GM18858 (cell line): ENCODE measurements at regions not wholly inside any gene's neighbourhood (a gene's known extent, or its start where the extent isn't known, plus 50 kb on each side); places are given as distances from the start of the nearest gene placed in this dataset.

Experiments
- ATAC-seq: cut with Tn5 transposase; IDR thresholded peaks from one replicate; pipeline ENCODE4 v1.9.1; 2021; ENCODE audit not compliant: unreplicated experiment

DNA sequence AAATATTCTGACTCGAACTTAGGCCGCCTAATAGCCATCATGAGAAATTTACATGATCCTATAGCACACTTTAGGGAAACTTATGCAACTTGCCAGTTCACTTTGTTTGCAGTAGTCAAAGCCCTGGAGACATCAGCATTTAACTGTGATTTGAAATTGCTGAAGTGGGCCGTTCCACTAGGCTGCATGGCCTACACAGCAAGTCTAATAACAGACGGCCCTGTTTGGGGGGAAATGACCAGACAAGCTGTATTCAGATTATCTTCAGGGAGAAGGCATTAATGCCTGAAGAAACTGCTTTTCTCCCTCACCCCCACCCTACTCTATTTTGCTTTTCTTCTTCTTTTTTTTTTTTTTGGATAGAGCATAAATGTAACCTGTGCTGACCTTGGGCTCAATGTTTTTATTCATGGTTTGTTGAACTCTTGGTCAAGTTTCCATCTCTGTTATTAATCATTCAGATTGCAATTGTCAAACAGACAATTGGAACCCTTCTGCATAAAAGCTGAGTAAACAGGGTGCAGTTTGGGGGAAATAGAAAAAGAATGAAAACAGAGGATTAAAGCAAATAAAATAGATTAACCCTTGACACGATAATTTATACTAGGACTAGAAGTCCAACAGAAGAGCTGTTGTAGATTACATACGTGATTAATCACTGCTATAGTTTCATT lies 1928.2 kb upstream of the WWC1 start:
- no peak for ATAC-seq

DNA sequence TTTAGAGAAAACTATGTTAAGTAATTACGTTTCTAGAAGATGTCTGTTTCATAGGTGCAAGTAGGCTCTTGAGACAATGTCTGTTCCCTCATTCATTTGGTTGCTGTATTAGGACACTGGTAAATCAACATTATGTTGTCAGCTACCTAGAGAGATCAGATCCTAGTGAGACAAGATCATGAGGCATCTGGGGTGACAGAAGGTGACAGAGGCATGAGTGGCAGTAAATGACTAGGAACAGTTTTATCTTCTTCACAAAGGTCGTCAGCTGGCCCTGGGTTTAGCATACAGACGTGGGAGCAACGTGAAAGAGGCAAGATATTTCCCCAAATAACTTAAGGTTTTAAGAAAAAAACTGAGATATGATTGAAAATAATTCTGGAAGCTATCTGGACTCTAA lies 1926.3 kb upstream of the WWC1 start:
- ATAC-seq, result no peak

DNA sequence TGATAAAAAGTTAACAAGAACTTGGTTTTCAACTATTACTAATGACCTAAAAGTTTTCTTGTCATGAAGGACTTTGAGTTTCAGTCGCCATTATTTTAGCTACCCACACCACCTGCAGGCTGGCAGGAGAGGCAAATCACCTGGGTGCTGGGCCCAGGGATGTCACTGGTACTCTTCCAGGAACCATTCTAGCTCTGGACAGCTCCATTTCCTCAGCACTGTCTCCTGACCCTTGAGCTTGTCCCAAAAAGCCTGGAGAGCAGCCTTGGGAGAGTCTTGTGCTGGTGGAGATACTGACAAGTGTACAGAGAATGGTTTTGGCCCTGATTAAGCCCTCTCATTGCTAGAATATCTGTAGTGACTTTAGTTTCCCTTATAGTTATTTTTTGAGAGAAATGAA lies 1924.1 kb upstream of the WWC1 start:
- ATAC-seq, result no peak

DNA sequence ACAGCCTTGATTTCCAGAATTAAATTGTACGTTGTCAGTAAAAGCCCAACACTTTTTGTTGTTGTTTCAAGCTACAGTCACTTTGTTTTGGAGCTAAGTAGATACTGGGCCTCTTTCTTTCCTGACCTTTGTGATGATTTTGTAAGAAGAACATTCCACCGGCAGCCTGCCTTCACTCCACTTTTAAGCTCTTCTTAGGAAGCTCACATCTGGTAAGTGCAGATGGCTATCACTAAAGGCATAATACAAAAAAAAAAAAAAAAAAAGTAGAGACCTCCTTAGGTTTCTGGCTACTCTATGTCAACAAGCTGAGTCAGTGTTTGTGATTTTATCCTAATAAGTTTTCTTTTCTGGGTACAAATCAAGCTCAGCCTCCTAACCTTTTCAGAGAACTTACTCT lies 1922.1 kb upstream of the WWC1 start:
- no peak for ATAC-seq

DNA sequence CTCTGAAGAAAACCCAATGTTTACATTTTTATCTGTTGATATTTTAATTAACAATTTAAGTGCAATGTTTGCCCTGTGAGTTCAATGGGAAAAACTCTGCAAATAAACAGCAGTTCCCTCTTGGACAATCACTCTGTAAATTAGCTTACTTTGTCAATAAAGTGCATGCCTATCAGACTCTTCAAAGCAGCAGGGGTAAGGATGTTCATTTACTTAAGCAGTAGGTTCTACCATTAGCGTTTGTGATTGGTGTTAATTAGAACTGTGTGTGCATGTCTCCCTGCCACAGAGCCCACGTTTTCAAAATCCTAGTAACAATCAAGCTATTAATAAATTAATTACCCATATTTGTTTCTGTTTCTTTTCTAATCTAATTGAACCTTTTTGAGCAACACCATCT lies 1921.6 kb upstream of the WWC1 start:
- ATAC-seq, result no peak

DNA sequence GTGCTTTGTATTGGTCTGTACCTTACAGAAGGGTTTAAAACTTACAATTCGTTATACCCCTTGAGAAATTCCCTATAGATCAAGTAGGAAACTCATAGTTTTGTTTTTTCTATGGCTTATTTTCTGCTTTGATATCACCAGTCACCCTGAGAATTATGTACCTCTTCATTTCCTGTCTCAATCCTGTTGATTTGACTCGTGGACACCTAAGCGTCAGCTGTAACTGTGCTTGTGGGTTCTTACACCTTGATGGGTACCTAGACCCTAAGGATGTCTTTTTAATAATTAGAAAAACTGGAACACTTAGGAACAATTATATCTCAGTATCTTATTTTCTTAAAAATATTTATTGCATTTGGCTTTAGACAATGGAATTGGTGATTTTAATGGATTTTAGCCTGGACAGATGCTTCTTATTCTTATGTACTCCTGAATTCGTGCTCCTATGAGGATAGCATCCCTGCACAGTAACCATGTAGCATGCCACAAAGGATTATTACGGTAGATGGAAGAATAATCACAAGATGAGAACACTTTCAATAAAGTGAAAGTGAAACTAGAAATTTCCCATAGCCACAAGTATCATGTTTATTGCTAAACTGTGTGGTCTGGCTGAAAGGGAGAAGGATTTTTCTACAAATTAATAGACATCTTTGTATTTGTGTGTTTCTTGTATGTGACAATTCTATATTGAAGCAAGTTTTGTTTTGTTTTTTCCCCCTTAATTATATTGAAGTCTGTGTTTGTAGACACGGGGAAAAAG lies 1920.3 kb upstream of the WWC1 start:
- ATAC-seq, result no peak

DNA sequence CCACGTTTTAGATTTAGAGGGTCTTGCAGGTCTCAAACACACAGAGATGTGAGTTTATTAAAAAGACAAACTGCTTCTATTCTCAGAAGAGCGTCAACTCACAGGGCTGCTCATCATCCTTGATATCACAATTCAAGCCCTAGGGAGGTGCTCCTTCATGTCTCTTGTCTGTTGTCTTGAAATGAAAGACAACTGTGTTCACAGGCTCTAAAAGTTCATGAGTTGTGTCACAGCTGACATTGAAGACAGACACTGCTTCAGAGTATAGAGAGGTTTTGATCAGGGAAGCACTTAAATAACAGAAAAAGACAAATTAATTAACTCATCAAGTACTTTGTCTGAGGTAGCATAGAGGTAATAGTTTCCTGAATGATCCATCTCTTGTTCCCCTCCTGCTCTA lies 1917.6 kb upstream of the WWC1 start:
- ATAC-seq, result no peak

DNA sequence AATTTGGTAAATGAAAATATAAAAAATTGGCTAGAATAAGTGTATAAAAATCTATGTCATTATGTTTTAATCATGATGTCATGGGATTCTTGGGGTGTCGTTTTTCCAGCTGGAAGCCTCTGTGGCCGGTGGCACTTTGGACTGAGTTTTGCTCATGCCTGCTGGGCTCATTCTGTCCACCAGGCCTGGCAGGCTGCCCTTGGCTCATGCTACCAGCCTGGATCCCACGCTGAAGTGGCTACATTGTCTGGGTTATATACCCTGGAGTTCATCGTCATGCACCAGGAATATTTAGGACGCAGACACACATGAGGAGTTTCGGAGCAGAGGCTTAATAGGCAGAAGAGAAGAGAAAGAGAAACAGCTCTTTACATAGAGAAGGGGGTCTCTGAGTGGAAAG lies 1913.7 kb upstream of the WWC1 start:
- no peak for ATAC-seq

DNA sequence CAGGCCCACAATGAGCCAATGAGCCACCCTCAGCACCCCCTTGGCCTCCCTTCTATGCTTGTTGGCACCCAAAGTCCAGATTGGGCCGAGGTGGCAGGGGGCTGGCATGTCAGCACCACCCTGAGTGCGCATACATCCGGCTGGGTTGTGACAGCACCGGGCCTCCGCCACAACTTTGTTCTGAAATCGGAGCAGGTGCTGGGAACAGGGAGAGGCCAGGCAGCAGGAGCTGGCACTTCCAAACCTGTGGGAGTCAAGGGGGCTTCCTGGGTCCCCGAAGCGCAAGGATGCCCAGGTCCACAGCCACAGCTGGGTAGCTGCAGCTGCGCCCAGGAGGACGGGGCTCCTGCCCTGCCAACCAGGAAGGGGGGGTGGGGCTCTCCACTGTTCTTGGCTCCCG lies 1911.9 kb upstream of the WWC1 start:
- no peak for ATAC-seq

DNA sequence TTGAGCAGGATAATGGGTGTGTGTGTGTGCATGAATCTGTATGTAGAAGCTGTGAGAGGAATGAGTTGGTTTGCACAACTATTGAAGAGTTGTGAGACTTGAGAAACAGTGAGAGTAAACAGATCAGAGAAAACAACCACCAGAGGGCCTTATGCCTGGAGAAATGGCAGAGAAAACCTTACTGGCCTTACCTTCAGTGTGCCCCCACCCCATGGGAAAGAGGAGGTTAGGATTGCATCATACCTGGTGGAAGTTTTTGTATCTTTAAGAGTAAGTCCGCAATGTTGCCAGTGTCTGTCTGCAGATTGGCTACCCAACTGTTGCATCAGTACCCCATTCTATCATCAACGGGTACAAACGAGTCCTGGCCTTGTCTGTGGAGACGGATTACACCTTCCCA lies 1909.4 kb upstream of the WWC1 start:
- ATAC-seq, result no peak

DNA sequence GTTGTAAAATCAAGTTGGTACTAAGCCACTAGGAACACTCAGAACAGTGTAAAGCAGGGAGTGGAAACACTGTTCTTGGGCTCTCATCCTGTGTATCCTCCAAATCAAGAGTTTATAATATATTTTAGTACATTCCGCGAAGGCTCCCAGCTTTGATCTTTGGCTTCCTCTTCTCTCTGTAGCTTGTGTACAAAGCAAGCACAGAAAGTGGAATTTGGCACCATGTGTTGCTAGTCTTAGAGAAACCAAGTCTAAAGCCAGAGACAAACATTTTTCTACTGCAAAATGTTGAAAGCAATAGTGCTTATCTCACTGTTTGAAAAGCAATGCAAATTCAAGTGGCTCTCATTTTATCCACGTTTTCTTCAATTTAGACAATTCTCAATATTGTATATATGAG lies 1893.3 kb upstream of the WWC1 start:
- ATAC-seq, result no peak

DNA sequence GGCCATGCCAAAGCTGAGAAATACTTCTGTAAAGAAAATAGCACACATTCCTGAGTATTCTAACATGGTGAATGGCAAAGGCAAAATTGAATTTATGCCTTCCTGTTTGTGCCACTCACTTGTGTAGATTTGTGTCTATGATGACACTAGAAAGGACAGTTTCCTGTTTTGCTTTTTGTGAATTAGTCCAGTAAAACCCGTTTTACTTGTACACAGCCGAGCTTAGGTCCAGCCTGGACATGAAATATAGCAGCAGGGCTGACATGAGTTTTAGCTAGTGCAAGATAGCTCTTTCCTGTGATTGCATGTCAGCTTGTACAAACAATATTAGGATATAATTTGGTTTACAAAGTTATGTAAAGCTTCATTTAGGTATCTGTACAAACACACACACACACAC lies 1891.7 kb upstream of the WWC1 start:
- ATAC-seq, result no peak

DNA sequence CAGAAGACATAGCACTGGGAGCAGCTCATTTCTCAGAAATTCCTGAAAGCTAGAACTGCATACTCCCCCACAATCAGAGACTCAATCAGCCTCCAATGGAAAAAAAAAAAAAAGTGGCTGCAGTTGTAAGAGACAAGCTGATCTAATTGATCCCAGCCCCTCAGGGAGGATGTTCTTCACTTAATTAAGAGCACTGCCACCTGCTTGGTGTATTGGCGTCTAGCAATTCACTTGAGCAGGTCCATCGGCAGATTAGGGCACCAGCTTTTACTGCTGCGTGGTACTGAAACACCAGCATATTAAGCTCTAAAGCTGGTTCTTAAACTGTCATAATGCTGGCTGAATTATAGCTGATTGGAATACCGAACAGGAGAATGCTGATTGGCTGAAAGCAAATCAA lies 1890.1 kb upstream of the WWC1 start:
- no peak for ATAC-seq

DNA sequence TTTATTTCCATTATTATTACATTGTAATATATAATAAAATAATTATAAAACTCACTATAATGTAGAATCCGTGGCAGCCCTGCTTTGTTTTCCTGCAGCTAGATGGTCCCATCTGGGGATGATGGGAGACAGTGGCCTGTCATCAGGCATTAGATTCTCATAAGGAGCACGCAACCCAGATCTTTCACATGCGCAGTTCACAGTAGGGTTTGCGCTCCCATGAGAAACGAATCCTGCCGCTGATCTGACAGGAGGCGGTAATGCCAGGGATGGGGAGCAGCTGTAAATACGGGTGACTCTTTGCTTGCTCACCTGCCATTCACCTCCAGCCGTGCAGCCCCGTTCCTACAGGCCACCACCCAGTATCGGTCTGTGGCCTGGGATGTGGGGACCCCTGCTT lies 1879.3 kb upstream of the WWC1 start:
- no peak for ATAC-seq

DNA sequence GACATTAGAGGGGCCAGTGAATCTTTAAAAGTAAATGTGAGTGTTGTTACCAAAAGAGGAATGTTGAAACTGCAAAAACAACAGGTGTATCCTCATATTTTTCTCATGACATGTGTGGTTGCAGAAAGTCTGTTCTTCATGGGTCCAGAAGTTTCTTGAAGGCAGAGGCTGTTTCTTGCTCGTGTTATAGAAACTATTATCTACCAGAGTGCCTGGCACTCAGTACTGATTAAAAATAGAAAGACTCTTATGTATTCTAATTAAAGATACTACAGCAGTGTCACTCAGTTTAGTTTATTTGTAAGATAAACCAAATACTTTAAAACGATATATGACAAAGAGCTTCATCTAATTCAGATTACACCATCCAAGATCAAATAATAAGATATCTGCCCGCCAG lies 1864.2 kb upstream of the WWC1 start:
- no peak for ATAC-seq

DNA sequence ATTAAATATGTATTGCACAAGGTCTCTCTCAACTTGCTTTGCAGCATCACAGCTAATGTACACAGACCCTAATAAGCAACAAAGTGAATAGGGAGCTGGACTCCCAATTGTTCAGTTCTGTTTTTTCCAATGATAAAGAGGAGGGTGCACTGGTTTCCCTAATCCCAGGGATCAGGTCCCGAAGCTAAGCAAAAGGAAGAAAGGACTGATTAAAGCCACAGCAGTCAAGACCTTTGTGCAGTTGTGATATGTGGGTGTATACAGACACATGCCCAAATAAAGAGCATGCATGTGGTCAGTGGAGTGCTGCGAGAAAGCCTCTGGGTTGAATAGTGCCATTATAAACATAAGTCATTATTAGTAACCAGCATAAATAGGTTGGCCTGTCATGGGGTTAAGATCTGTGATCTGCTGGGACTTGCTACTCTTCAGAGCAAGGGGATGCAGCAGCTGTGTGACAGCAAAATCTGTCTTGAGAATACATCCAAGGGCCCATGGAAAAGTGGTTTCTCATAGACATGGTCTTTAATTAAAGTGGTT lies 1863.1 kb upstream of the WWC1 start:
- no peak for ATAC-seq

DNA sequence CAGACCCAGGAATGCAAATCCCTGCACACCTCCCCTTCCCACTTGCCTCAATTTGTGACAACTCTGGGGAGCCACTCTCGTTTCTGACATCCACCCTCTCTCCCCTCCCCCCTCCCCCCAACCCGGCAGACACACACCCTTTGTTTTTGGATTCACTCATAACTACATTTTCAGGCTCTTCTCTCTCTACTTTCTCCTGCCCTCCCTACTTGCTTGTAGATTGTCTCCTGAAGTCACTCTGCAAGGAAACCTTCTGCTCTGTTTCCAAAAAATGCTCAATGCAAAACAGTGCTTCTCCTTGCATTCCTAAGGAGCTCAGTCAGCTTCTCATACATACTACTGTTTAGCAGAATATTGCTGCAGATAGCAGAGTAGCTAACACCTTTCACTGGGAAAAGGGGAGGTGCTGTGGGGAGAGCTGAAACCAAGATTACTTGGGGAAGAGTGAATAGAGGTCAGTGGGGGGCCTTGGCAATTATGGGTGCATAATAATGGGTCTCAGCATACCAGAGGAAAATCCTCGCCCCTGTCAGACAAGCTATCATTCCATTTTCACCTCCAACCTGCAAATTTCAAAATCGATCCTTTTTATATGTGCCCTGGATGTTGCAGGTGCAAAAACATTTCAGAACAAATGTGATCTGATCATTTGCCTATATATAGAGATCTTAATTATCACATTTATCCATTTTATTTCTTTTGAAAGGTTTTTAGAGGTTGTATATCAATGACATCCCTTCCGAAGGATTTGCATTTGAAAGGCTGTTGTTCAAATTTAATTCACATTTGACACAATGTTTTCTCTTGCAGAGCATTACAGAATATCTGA lies 1860.7 kb upstream of the WWC1 start:
- ATAC-seq, result no peak

DNA sequence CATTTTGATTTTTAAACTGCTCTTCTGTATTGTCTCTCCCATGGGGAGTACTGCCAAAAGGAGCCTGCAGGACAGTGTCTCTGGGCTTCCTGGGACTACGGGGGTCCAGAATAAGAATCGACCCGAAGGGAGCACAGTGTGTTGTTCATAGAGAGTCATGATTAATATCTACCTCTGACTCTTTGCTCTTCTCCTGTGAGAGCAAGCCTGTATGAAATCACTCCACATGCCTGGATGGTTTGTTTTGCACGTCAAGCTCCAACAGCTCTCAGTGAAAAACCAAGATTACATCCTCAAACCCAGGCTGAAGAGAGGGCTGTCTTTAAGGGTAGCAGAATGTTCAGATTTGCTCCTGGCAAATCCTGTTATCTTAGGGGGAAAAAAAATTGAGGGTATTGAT lies 1860.0 kb upstream of the WWC1 start:
- ATAC-seq, result no peak

DNA sequence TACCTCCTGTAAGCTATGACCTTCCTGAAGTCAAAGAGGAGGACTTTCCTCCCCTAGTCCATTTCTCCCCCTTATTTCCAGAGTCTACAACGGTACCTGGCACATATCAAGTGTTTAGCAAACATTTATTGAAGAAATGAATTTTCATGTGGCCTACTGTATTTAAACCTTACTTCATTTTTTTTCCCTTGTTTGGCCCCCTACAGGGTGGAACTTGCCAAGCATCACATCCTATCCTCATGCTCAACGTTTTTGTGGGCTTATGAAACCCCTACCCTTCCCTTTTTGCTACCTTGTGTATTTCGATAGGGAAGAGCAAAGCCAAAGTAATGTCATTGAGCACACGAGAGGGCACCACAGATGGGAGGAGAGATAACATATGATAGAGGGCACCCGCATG lies 1857.8 kb upstream of the WWC1 start:
- no peak for ATAC-seq

DNA sequence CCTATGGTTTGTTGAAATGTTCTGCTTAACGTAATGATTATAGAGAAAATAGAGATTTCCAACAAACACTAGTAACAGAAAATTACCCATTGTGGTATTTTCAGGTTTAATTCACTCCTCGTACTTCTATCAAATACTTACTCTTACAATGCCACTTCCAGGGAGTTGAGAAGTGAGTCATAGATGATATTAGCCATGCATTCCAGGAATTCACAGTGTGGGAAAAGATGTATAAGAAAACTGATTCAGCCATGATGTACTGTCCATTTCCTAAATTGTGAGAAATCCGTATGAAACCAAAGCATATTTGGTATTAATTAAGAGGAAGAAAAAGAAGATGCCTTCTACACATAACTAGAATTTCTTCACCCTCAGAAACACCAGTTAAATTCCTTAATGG lies 1854.6 kb upstream of the WWC1 start:
- no peak for ATAC-seq

DNA sequence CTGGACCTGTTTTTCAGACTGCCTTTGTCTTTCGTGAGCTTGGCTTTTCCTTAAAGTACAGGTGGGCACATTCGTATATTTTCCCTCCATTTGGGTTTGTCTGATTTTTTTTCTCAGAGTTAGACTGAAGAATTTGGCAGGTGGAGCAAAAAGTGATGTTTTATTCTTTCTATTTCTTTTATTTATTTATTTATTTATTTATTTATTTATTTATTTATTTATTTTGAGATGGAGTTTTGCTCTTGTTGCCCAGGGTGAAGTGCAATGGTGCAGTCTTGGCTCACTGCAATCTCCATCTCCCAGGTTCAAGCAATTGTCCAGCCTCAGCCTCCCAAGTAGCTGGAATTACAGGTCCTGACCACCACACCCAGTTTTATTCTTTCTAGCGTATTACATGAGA lies 1805.1 kb upstream of the WWC1 start:
- no peak for ATAC-seq

DNA sequence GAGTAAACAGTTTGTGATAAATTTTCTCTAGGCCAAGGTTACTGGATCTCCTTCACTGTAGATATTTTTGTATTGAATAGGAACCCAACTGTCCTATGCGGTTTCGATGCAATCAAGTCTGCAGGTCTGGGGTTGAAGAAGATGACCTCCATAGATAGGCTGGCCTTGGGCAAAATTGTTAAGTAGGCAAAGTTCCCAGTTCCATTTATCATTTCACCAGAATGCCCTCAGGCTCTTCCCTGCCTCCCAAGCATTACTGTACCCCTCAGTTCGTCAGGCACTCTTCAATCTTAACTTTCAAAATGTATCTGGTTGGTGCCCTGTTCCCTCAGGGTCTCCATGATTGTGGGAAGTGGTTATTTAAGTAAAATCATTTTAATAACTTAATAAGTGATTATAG lies 1802.9 kb upstream of the WWC1 start:
- no peak for ATAC-seq
